HCT116 (cell line): ENCODE measurements at regions not wholly inside any gene's neighbourhood (a gene's known extent, or its start where the extent isn't known, plus 50 kb on each side); places are given as distances from the start of the nearest gene placed in this dataset.

ENCODE experiments used
- ATAC-seq: fragments of 200-7000 bp; cut with Tn5 transposase; 2 replicates; pipeline ENCODE4 v1.9.1; 2020; ENCODE audit warnings: mild to moderate bottlenecking, moderate library complexity
- BruUV-seq: library from RNA; stranded (reverse); fragments of 400-500 nt; replicated peaks from 2 replicates; lab custom pipeline; 2021; lab: Mats Ljungman, UMichigan
- CTCF ChIA-PET: fragments of 300-600 bp; sonication (Branson Sonifier 250); formaldehyde crosslinking; loops from one replicate; lab custom pipeline; 2021; ENCODE audit warnings: antibody characterized with exemption; lab: Charles Lee
- POLR2A ChIA-PET: fragments of 300-600, 350-600 bp; sonication (Branson Sonifier 250); formaldehyde crosslinking; loops from one replicate; lab custom pipeline; 2021; ENCODE audit warnings: antibody characterized with exemption; lab: Charles Lee
- RAD21 ChIA-PET, 2 experiments: fragments of 300-600 bp; sonication (Branson Sonifier 250); formaldehyde crosslinking; loops; one replicate each; lab custom pipeline; 2023; ENCODE audit warnings: low total read pairs in 2 of 2; ENCODE audit not compliant: uncharacterized antibody in 2 of 2, unreplicated experiment in 2 of 2, low non-redundant PET in 1 of 2; lab: Charles Lee
- DNase-seq: peaks from one replicate; pipeline ENCODE4 v3.0.0-alpha.2; 2010; ENCODE audit warnings: low read depth, low spot score
- H2AFZ ChIP-seq: fragments of 200-600 bp; shearing (Covaris generic), sonication (generic); 2 replicates; pipeline ENCODE4 v1.6.1; 2017; ENCODE audit warnings: low read depth, mixed run types, mixed read lengths, antibody characterized with exemption, low read length; ENCODE audit not compliant: poor library complexity, severe bottlenecking
- H3K27ac ChIP-seq: 2 replicates; pipeline ENCODE4 v1.5.1; 2012; ENCODE audit warnings: low read depth, low read length
- H3K27me3 ChIP-seq: fragments of 200-600 bp; sonication (generic); 2 replicates; pipeline ENCODE4 v1.6.1; 2016; ENCODE audit warnings: mixed run types, low read length, mixed read lengths; ENCODE audit not compliant: insufficient read depth
- H3K36me3 ChIP-seq, 2 experiments: fragments of 200-500 bp in 1 of 2; fragments of 200-600 bp in 1 of 2; sonication (Bioruptor generic) in 1 of 2; sonication (generic) in 1 of 2; 2 replicates each; pipeline versions ENCODE4 v1.5.1 to v1.6.1; 2014 to 2016; ENCODE audit warnings: low read length in 2 of 2, inconsistent platforms in 1 of 2, mixed read lengths in 1 of 2, mixed run types in 1 of 2; ENCODE audit not compliant: insufficient read depth in 2 of 2, control insufficient read depth in 1 of 2
- H3K4me1 ChIP-seq, 2 experiments: fragments of 200-600 bp in 1 of 2; sonication (generic) in 1 of 2; 2 replicates each; pipeline versions ENCODE4 v1.5.1 to v1.6.1; 2012 to 2017; ENCODE audit warnings: low read length in 2 of 2, inconsistent platforms in 1 of 2, mild to moderate bottlenecking in 1 of 2, mixed read lengths in 1 of 2, mixed run types in 1 of 2, moderate library complexity in 1 of 2; ENCODE audit not compliant: insufficient read depth in 2 of 2, control insufficient read depth in 1 of 2
- H3K4me2 ChIP-seq: fragments of 200-600 bp; sonication (generic); 2 replicates; pipeline ENCODE4 v1.6.1; 2017; ENCODE audit warnings: mixed run types, low read length, mixed read lengths
- H3K4me3 ChIP-seq, 2 experiments: fragments of 200-600 bp in 1 of 2; sonication (generic) in 1 of 2; replicated peaks in 1 of 2; 2 replicates each; pipeline ENCODE4 v1.5.1; 2011 to 2016; ENCODE audit warnings: low read length in 2 of 2, control low read depth in 1 of 2, low read depth in 1 of 2, mild to moderate bottlenecking in 1 of 2, mixed read lengths in 1 of 2, mixed run types in 1 of 2
- H3K79me2 ChIP-seq: fragments of 200-600 bp; sonication (generic); 2 replicates; pipeline ENCODE4 v1.6.1; 2017; ENCODE audit warnings: mild to moderate bottlenecking, mixed run types, low read length, moderate library complexity, mixed read lengths; ENCODE audit not compliant: insufficient read depth
- H3K9ac ChIP-seq: fragments of 200-600 bp; sonication (generic); 2 replicates; pipeline ENCODE4 v1.6.1; 2016; ENCODE audit warnings: low read length, mixed read lengths
- H3K9me2 ChIP-seq: fragments of 200-600 bp; sonication (generic), shearing (Covaris generic); 2 replicates; pipeline ENCODE4 v1.6.1; 2017; ENCODE audit warnings: mixed run types, mild to moderate bottlenecking, moderate library complexity; ENCODE audit not compliant: insufficient read depth
- H3K9me3 ChIP-seq, 2 experiments: fragments of 200-500 bp in 1 of 2; fragments of 200-600 bp in 1 of 2; sonication (Bioruptor generic) in 1 of 2; sonication (generic) in 1 of 2; 2 replicates each; pipeline ENCODE4 v1.6.1; 2014 to 2017; ENCODE audit warnings: low read length in 2 of 2, mixed read lengths in 2 of 2, inconsistent platforms in 1 of 2, low read depth in 1 of 2, mild to moderate bottlenecking in 1 of 2, mixed run types in 1 of 2, moderate library complexity in 1 of 2; ENCODE audit not compliant: control insufficient read depth in 1 of 2, insufficient read depth in 1 of 2
- H4K20me1 ChIP-seq: fragments of 200-600 bp; sonication (generic), shearing (Covaris generic); 2 replicates; pipeline ENCODE4 v1.6.1; 2017; ENCODE audit warnings: mixed run types, mild to moderate bottlenecking, moderate library complexity; ENCODE audit not compliant: insufficient read depth
- FOSL1 ChIP-seq: IDR thresholded peaks from 2 replicates; pipeline ENCODE4 v1.6.1; 2012; ENCODE audit warnings: low read depth
- JUND ChIP-seq: IDR thresholded peaks from 2 replicates; pipeline ENCODE4 v1.6.1; 2012
- REST ChIP-seq: IDR thresholded peaks from 2 replicates; pipeline ENCODE4 v1.6.1; 2012; ENCODE audit warnings: low read depth
- SIN3A ChIP-seq: IDR thresholded peaks from 2 replicates; pipeline ENCODE4 v1.6.1; 2012; ENCODE audit warnings: low read depth
- TCF7L2 ChIP-seq: IDR thresholded peaks from 2 replicates; pipeline ENCODE4 v1.7.0; 2011; ENCODE audit warnings: borderline replicate concordance, inconsistent platforms; ENCODE audit not compliant: insufficient read depth, insufficient read length; ENCODE audit errors: extremely low read depth
- ZFX ChIP-seq: fragments of 450-650 bp; IDR thresholded peaks from 2 replicates; pipeline ENCODE4 v1.6.1; 2017
- ZNF274 ChIP-seq: fragments of 200-500 bp; sonication (Bioruptor generic); IDR thresholded peaks from 2 replicates; pipeline ENCODE4 v1.6.1; 2014; ENCODE audit warnings: mild to moderate bottlenecking, low read depth, low read length, inconsistent platforms
- intact Hi-C: fragments of 100-400 bp; cut with micrococcal nuclease; formaldehyde crosslinking; loops from 2 replicates; pipeline ENCODE4 v1.10.0; 2022

GRCh38 chr12:102343361-102344121, 136.8 kb downstream of the IGF1 start:
- Histone ChIP-seq H3K27ac (no peak overlapping the region), H3K4me3 (no peak overlapping the region), H3K27me3 (no peaks in the 10 kb centered on the region), H3K9me2 (no peaks in the 10 kb centered on the region), H4K20me1 (no peaks in the 10 kb centered on the region), H3K9me3 (no peaks in the 10 kb centered on the region), H3K79me2 (no peaks in the 10 kb centered on the region), H3K4me1 (no peaks in the 10 kb centered on the region), H3K9ac (no peak overlapping the region), H2AFZ (no peak overlapping the region), H3K4me2 (no peak overlapping the region), H3K36me3 (no peaks in the 10 kb centered on the region)
- DNase-seq (no peak), ATAC-seq (no peak)
- POLR2A ChIA-PET = no interaction called here
- BruUV-seq = no TSS peak
- RAD21 ChIA-PET = no interaction called here
- no peak for TF ChIP-seq REST
- CTCF ChIA-PET = no interaction called here
- intact Hi-C loops = no loop called here

GRCh38 chr12:102342281-102343006, 137.9 kb downstream of the IGF1 start:
- ATAC-seq (no peak), DNase-seq (no peak)
- Histone ChIP-seq H3K27me3 (no peaks in the 10 kb centered on the region), H3K4me1 (no peaks in the 10 kb centered on the region), H3K9ac (no peak overlapping the region), H3K36me3 (no peaks in the 10 kb centered on the region), H4K20me1 (no peaks in the 10 kb centered on the region), H3K4me3 (no peak overlapping the region), H3K9me3 (no peaks in the 10 kb centered on the region), H2AFZ (no peak overlapping the region), H3K9me2 (no peaks in the 10 kb centered on the region), H3K4me2 (no peak overlapping the region), H3K27ac (no peak overlapping the region), H3K79me2 (no peaks in the 10 kb centered on the region)
- no peak for TF ChIP-seq ZFX
- no peak for TF ChIP-seq TCF7L2
- no peak for TF ChIP-seq JUND
- TF ChIP-seq SIN3A = no peak
- TF ChIP-seq FOSL1 = no peak
- TF ChIP-seq ZNF274 = no peak
- RAD21 ChIA-PET = no interaction called here
- CTCF ChIA-PET = no interaction called here
- intact Hi-C loops = no loop called here
- no TSS peak for BruUV-seq
- POLR2A ChIA-PET = no interaction called here
